Testis (tissue), 2 donors: ENCODE measurements at regions not wholly inside any gene's neighbourhood (a gene's known extent, or its start where the extent isn't known, plus 50 kb on each side); places are given as distances from the start of the nearest gene placed in this dataset.

Experiments used
- DNase-seq: peaks from one replicate; pipeline ENCODE4 v3.0.0-alpha.2; 2019
- H3K27ac ChIP-seq, 2 donors: fragments of 200-600 bp; sonication (generic); one replicate each; pipeline ENCODE4 v1.5.1; 2019
- H3K27me3 ChIP-seq: fragments of 200-600 bp; sonication (generic); one replicate; pipeline ENCODE4 v1.5.1; 2019
- H3K36me3 ChIP-seq: fragments of 200-600 bp; sonication (generic); one replicate; pipeline ENCODE4 v1.5.1; 2017; ENCODE audit warnings: low read depth; ENCODE audit errors: missing control alignments
- H3K4me1 ChIP-seq: fragments of 200-600 bp; sonication (generic); one replicate; pipeline ENCODE4 v1.5.1; 2019
- H3K4me3 ChIP-seq, 2 donors: fragments of 200-600 bp; sonication (generic); one replicate each; pipeline ENCODE4 v1.5.1; 2017 to 2019
- H3K9me3 ChIP-seq: fragments of 200-600 bp; sonication (generic); one replicate; pipeline ENCODE4 v1.5.1; 2017
- POLR2A ChIP-seq: fragments of 450-650 bp; IDR thresholded peaks from one replicate; pipeline ENCODE4 v1.6.1; 2017; ENCODE audit warnings: antibody characterized with exemption, mild to moderate bottlenecking, moderate library complexity
- WGBS, 2 donors: methylation state at CpG; one replicate each; pipeline ENCODE4 v1.1.5; 2018; 5-methylcytosine and 5-hydroxymethylcytosine counted together
- intact Hi-C: fragments of 100-400 bp; cut with DNase I; formaldehyde crosslinking; loops from one replicate; pipeline ENCODE4 v1.15.1; 2023; ENCODE audit warnings: low total_unique reads
- TF ChIP-seq, protein P1 (sequence below), 3 experiments: fragments of 450-650 bp in 2 of 3; fragments of 200-600 bp in 1 of 3; sonication (generic) in 1 of 3; IDR thresholded peaks; one replicate each; pipeline ENCODE4 v1.5.1; 2016 to 2019; ENCODE audit warnings: antibody characterized with exemption in 3 of 3, mild to moderate bottlenecking in 2 of 3, moderate library complexity in 1 of 3

DNA sequence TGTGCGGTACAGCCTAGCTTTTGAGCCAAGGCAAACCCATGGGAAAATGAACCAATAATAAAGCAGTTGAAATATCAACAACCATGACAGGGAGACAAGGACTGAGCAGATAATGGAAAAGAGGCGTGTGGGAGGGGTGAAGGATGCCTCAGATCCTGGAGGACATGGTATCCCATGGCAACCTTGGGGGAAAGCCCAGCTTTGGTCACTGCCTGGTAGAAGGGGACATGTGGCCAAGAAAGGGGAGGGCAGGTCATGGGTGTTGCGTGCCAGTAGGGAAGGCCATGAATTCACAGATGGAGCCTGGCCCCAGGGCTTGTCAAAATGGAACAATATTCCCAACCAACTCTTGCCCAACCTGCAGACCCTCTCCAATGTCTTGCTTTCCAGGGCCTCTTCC is 140.5 kb upstream of the SMAD3 start:
- Histone ChIP-seq H3K36me3 (no peaks in the 10 kb centered on the region), H3K27me3 (no peaks in the 10 kb centered on the region), H3K9me3 (no peaks in the 10 kb centered on the region), H3K27ac (no peak overlapping the region), H3K4me1 (no peaks in the 10 kb centered on the region), H3K4me3 (no peak overlapping the region)
- no peak for TF ChIP-seq POLR2A
- TF ChIP-seq, protein P1, sequence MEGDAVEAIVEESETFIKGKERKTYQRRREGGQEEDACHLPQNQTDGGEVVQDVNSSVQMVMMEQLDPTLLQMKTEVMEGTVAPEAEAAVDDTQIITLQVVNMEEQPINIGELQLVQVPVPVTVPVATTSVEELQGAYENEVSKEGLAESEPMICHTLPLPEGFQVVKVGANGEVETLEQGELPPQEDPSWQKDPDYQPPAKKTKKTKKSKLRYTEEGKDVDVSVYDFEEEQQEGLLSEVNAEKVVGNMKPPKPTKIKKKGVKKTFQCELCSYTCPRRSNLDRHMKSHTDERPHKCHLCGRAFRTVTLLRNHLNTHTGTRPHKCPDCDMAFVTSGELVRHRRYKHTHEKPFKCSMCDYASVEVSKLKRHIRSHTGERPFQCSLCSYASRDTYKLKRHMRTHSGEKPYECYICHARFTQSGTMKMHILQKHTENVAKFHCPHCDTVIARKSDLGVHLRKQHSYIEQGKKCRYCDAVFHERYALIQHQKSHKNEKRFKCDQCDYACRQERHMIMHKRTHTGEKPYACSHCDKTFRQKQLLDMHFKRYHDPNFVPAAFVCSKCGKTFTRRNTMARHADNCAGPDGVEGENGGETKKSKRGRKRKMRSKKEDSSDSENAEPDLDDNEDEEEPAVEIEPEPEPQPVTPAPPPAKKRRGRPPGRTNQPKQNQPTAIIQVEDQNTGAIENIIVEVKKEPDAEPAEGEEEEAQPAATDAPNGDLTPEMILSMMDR (IDR thresholded peaks at IDR 0.05) = no peak
- 86 to 91% methylated on average over 3 of the region's 3 CpGs for WGBS, 2 donors
- intact Hi-C loops = no loop called here
- DNase-seq = no peak

DNA sequence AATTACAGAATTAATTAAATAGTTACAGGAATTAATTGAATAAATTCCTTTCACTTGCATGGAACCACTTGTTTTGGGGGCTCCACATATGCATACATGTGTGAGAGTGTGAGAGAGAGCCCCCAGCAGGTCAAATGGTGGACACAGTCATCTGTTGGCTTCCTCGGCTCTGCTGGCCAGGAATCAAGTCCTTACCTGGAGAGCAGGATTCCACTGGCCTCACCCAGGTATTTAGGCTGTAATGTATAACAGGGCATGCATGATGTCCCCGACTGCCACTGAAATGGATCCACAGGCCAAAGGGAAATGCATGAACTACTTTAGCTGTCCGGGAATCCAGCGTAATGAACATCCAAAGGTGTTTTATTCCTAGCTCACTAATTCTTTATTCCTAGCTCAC is 139.7 kb upstream of the SMAD3 start:
- TF ChIP-seq, protein P1 (IDR thresholded peaks at IDR 0.05) = no peak
- TF ChIP-seq POLR2A = no peak
- Histone ChIP-seq H3K4me1 (no peaks in the 10 kb centered on the region), H3K9me3 (no peaks in the 10 kb centered on the region), H3K27me3 (no peaks in the 10 kb centered on the region), H3K27ac (no peak overlapping the region), H3K4me3 (no peak overlapping the region), H3K36me3 (no peaks in the 10 kb centered on the region)
- DNase-seq = no peak
- 90 to 96% methylated on average over 4 of the region's 4 CpGs for WGBS, 2 donors
- intact Hi-C loops = no loop called here

DNA sequence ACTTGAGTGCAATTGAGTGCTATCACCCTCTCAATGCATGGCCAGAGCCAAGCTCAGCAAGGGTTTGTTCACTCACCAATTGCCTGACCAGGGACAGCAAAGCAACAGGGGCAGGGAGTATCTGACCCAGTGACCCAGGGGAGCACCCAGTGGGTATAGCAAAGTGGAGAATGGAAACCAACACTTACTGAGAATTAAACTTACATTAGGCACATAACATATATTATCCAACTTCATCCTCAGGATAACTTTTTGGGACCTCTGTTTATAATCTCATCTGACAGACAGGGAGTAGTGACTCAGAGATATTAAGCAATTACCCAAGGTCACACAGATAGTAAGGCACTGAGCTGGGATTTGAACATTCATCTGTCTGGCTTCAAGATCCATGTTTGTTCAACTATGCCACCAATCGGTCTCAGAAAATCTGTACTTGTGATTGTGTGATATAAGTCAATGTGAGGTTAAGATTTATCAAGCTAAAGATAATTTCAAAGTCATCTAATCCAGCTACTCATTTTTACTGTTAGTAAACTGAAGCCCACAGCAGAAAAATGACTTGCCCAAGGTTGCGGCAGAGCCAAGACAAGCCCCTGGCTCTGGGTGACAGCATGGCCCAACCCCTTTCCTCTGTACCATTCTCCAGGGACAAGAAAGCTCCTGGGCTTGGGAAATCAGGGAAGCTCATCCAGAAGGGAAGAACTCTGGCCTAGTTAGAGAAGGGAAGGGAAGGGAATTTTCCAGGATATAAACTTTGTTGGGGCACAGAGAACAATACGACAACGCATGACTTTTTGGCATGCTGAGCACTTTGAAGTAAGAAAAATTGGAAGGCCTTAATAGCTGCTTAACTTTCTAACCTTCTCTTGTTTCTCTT is 138.0 kb upstream of the SMAD3 start:
- no peak overlapping the region for H3K4me3 ChIP-seq
- H3K4me1 ChIP-seq = peaks cover 9% of the 10 kb centered on the region
- no peak for DNase-seq
- no peaks in the 10 kb centered on the region for H3K36me3 ChIP-seq
- H3K27me3 ChIP-seq = no peaks in the 10 kb centered on the region
- TF ChIP-seq, protein P1 (IDR thresholded peaks at IDR 0.05) = no peak
- TF ChIP-seq POLR2A = no peak
- intact Hi-C loops = no loop called here
- no peak overlapping the region for H3K27ac ChIP-seq
- no peaks in the 10 kb centered on the region for H3K9me3 ChIP-seq
- 56 to 58% methylated on average over 4 of the region's 4 CpGs for WGBS, 2 donors

DNA sequence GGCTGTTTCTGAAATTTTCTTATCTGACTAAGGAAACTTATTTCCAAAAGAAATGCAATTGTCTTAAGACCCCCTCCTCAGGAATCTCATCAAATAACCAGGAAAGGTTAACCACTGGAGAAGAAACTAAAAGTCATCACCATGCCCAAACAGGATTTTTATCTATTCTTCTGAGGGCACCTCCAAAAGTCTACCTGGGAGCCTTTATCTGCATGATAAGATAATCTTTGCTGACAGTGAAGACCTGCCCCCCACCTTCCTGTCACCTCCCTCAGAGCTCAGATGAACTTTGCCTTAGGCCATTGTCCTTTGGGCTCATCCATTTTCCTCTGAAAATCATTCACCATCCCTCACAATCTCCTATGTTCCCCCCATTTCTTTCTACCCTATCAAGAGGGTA is 137.3 kb upstream of the SMAD3 start:
- Histone ChIP-seq H3K9me3 (no peaks in the 10 kb centered on the region), H3K27ac (no peak overlapping the region), H3K4me3 (no peak overlapping the region), H3K36me3 (no peaks in the 10 kb centered on the region), H3K4me1 (peaks cover 9% of the 10 kb centered on the region), H3K27me3 (no peaks in the 10 kb centered on the region)
- DNase-seq = no peak
- intact Hi-C loops = no loop called here
- no peak for TF ChIP-seq POLR2A
- TF ChIP-seq, protein P1 (IDR thresholded peaks at IDR 0.05) = no peak

DNA sequence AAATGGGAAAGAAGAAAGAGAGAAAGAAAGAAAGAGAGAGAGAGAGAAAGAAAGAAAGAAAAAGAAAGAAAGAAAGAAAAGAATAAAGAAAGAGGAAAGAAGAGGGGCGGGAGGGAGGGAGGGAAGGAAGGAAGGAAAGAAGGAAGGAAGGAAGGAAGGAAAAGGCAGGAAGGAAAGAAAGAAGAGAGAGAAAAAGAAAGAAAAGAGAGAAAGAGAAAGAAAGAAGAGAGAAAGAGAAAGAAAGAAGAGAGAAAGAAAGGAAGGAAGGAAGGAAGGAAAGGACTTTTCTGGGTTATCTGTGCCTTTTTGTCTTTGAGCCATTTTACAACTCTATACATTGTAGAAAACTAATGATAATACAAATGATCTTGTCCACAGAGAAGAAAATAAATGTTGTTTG is 136.6 kb upstream of the SMAD3 start:
- intact Hi-C loops = no loop called here
- 67 to 88% methylated on average over 1 of the region's 1 CpG for WGBS, 2 donors

More for the DNA sequence above, 136.6 kb upstream of the SMAD3 start:
- Histone ChIP-seq H3K4me3 (no peak overlapping the region), H3K9me3 (no peaks in the 10 kb centered on the region), H3K27ac (no peak overlapping the region), H3K4me1 (peaks cover 9% of the 10 kb centered on the region), H3K36me3 (no peaks in the 10 kb centered on the region), H3K27me3 (no peaks in the 10 kb centered on the region)
- DNase-seq = no peak
- TF ChIP-seq, protein P1 (IDR thresholded peaks at IDR 0.05) = no peak
- TF ChIP-seq POLR2A = no peak
